ENCODE measurements at regions not wholly inside any gene's neighbourhood (a gene's known extent, or its start where the extent isn't known, plus 50 kb on each side); places are given as distances from the start of the nearest gene placed in this dataset.
"Not testable (repeated sequence)": the region's sequence is repeated elsewhere in the genome, so short reads cannot be mapped to it uniquely, and the experiment has no call there.

DNA sequence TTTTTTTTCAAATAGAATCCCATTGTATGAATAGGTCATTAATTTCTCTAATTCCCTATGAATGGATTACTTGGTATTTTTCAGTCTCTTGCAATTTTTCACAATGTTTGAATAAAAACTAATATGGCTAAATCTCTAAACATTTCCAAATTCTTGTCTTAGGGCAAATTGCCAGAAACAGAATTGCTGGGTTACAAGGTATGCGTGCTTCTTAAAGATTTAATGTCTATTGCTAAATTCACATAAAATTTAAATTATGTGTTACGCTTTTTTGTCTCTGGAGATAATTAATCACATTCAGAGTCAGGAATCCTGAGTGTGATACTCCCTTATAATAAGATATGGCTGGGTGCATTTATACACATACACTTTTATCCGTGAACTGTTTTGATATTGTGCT is 264.5 kb upstream of the TBL1XR1 start:
- Histone ChIP-seq H3K4me2 (ENCODE audit: low read depth, low read length) (no peak overlapping the region), H3K9ac (ENCODE audit: insufficient read depth, low read depth, low read length) (no peak overlapping the region), H3K36me3 (replicated peaks in 1 of 2; ENCODE audit: control insufficient read depth in 1 of 2, insufficient read depth in 2 of 2, low read length in 2 of 2) (no peaks in the 10 kb centered on the region), H3K9me3 (ENCODE audit: low read length) (no peaks in the 10 kb centered on the region), H3K4me1 (ENCODE audit: insufficient read depth, low read length) (no peaks in the 10 kb centered on the region), H4K20me1 (ENCODE audit: insufficient read depth, low read length) (no peaks in the 10 kb centered on the region), H3K27ac (ENCODE audit: extremely low read length, insufficient read depth, low read length) (no peak overlapping the region), H2AFZ (ENCODE audit: low read length) (no peak overlapping the region), H3K4me3 (replicated peaks in 1 of 3; ENCODE audit: insufficient read depth in 1 of 3, low read depth in 2 of 3, low read length in 3 of 3) (no peak overlapping the region), H3K27me3 (ENCODE audit: control insufficient read depth in 1 of 2, insufficient read depth in 2 of 2, low read length in 2 of 2) (no peaks in the 10 kb centered on the region; a peak in 1 of 5 replicates), H3K79me2 (ENCODE audit: insufficient read depth, low read length) (no peaks in the 10 kb centered on the region)
- in situ Hi-C loops (cut with HindIII; ENCODE audit: extremely low pct_ligation_motif_present, low pct_unique_long_range_greater_than_20kb) (no loop called here), intact Hi-C loops (cut with micrococcal nuclease; ENCODE audit: unreplicated experiment) (no loop called here)
- no peak for DNase-seq (ENCODE audit: low spot score)
- ATAC-seq = no peak
- no peak for FAIRE-seq
- CTCF ChIA-PET (ENCODE audit: low intra/inter-chr PET ratio, low total read pairs) = no interaction called here
- POLR2A ChIA-PET = no interaction called here
- WGBS (ENCODE audit: low lambda C conversion rate) = 90% methylated on average over 3 of the region's 3 CpGs
- BruUV-seq (replicated peaks) = no TSS peak
- no peak for TF ChIP-seq POLR2A (IDR thresholded peaks at IDR 0.05; ENCODE audit: insufficient read depth in 1 of 2, low read depth in 2 of 2, low read length in 2 of 2)
- TF ChIP-seq, protein P1, sequence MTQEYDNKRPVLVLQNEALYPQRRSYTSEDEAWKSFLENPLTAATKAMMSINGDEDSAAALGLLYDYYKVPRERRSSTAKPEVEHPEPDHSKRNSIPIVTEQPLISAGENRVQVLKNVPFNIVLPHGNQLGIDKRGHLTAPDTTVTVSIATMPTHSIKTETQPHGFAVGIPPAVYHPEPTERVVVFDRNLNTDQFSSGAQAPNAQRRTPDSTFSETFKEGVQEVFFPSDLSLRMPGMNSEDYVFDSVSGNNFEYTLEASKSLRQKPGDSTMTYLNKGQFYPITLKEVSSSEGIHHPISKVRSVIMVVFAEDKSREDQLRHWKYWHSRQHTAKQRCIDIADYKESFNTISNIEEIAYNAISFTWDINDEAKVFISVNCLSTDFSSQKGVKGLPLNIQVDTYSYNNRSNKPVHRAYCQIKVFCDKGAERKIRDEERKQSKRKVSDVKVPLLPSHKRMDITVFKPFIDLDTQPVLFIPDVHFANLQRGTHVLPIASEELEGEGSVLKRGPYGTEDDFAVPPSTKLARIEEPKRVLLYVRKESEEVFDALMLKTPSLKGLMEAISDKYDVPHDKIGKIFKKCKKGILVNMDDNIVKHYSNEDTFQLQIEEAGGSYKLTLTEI (CRISPR knock-in tag; conservative IDR thresholded peaks at IDR 0.05) = no peak
- no peak for TF ChIP-seq THAP8 (CRISPR knock-in tag; IDR thresholded peaks at IDR 0.05; ENCODE audit: borderline replicate concordance)
- TF ChIP-seq FOXM1 (CRISPR knock-in tag; IDR thresholded peaks at IDR 0.05) = no peak
- no peak for TF ChIP-seq ZNF605 (CRISPR knock-in tag; IDR thresholded peaks at IDR 0.05)
- TF ChIP-seq ESRRA (CRISPR knock-in tag; IDR thresholded peaks at IDR 0.05; ENCODE audit: low read depth) = no peak
- no peak for TF ChIP-seq ZNF160 (CRISPR knock-in tag; IDR thresholded peaks at IDR 0.05)
- no peak for TF ChIP-seq YY1 (IDR thresholded peaks at IDR 0.05; ENCODE audit: insufficient read depth, insufficient replicate concordance, low read depth, low read length)
- no peak for TF ChIP-seq MIXL1 (CRISPR knock-in tag; IDR thresholded peaks at IDR 0.05)

DNA sequence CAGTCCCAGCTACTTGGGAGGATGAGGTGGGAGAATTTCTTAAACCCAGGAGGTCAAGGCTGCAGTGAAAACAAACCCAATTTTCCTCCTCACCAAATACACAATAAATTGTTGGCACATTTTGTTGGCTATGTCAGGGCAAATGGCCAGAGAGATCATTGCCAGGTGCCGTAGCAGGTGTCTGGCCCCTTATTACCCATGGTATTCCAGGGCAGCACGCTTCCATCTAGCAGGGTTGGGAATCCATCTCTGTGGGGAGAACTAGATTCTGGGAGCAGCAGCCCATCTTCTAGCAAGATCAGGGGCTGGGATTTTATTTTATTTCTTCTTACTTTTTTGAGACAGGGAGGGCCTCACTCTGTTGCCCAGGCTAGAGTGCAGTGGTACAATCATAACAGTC is 266.1 kb upstream of the TBL1XR1 start:
- H3K4me1 ChIP-seq (ENCODE audit: insufficient read depth, low read length); H3K27me3 ChIP-seq (ENCODE audit: control insufficient read depth in 1 of 2, insufficient read depth in 2 of 2, low read length in 2 of 2); H3K79me2 ChIP-seq (ENCODE audit: insufficient read depth, low read length); H3K27ac ChIP-seq (ENCODE audit: extremely low read length, insufficient read depth, low read length); CTCF ChIA-PET (ENCODE audit: low intra/inter-chr PET ratio, low total read pairs); ATAC-seq; H3K36me3 ChIP-seq (replicated peaks in 1 of 2; ENCODE audit: control insufficient read depth in 1 of 2, insufficient read depth in 2 of 2, low read length in 2 of 2); H3K9ac ChIP-seq (ENCODE audit: insufficient read depth, low read depth, low read length); DNase-seq (ENCODE audit: low spot score); H2AFZ ChIP-seq (ENCODE audit: low read length); FAIRE-seq; H3K4me3 ChIP-seq (replicated peaks in 1 of 3; ENCODE audit: insufficient read depth in 1 of 3, low read depth in 2 of 3, low read length in 3 of 3); H3K9me3 ChIP-seq (ENCODE audit: low read length); H4K20me1 ChIP-seq (ENCODE audit: insufficient read depth, low read length); in situ Hi-C loops (cut with HindIII; ENCODE audit: extremely low pct_ligation_motif_present, low pct_unique_long_range_greater_than_20kb); H3K4me2 ChIP-seq (ENCODE audit: low read depth, low read length); intact Hi-C loops (cut with micrococcal nuclease; ENCODE audit: unreplicated experiment); BruUV-seq (replicated peaks): not testable (repeated sequence)
- WGBS (ENCODE audit: low lambda C conversion rate) = 24% methylated on average over 2 of the region's 2 CpGs
- POLR2A ChIA-PET = interaction anchor here (0.5 kb wide), 1 partner anchor 274 kb away, joined by 3 read pairs; no protein-coding TSS in a partner anchor
